Natural killer cell (primary cell): ENCODE measurements at regions not wholly inside any gene's neighbourhood (a gene's known extent, or its start where the extent isn't known, plus 50 kb on each side); places are given as distances from the start of the nearest gene placed in this dataset.
A peak's percentile ranks its signal among the peaks of the same experiment; 100 is the strongest.

Experiments used
- ATAC-seq, 3 donors: fragments of 150-1000 bp in 2 of 3; fragments of 200-7000 bp in 1 of 3; cut with Tn5 transposase; 1 replicate in 1 of 3; 2 replicates in 2 of 3; pipeline ENCODE4 v1.10.0; 2021; ENCODE audit warnings: mild to moderate bottlenecking in 2 of 3, moderate library complexity in 2 of 3
- DNase-seq, 2 donors: peaks; one replicate each; pipeline versions ENCODE4 v3.0.0 to v3.0.0-alpha.2; 2013 to 2021; ENCODE audit warnings: mixed read lengths in 1 of 2
- H3K27ac ChIP-seq: one replicate; pipeline ENCODE4 v1.5.1; 2013; ENCODE audit warnings: mild to moderate bottlenecking, low read length
- H3K27me3 ChIP-seq: one replicate; pipeline ENCODE4 v1.6.1; 2013; ENCODE audit warnings: low read length; ENCODE audit not compliant: control insufficient read depth, insufficient read depth
- H3K36me3 ChIP-seq: one replicate; pipeline ENCODE4 v1.6.1; 2013; ENCODE audit warnings: low read length; ENCODE audit not compliant: control insufficient read depth, insufficient read depth
- H3K4me1 ChIP-seq: one replicate; pipeline ENCODE4 v1.6.1; 2013; ENCODE audit warnings: low read length; ENCODE audit not compliant: control insufficient read depth, insufficient read depth
- H3K4me3 ChIP-seq: one replicate; pipeline ENCODE4 v1.5.1; 2013; ENCODE audit warnings: low read length
- H3K9me3 ChIP-seq: one replicate; pipeline ENCODE4 v1.6.1; 2013; ENCODE audit warnings: low read length; ENCODE audit not compliant: control insufficient read depth, insufficient read depth
- H3K27ac Mint-ChIP-seq, 2 donors: one replicate each; pipeline ENCODE4 v1.8.0; 2022; ENCODE audit warnings: mild to moderate bottlenecking in 2 of 2, mixed read lengths in 2 of 2, moderate library complexity in 1 of 2
- H3K27me3 Mint-ChIP-seq, 2 donors: one replicate each; pipeline ENCODE4 v1.8.0; 2022; ENCODE audit warnings: low read depth in 2 of 2, mixed read lengths in 2 of 2
- H3K36me3 Mint-ChIP-seq: one replicate; pipeline ENCODE4 v1.8.0; 2022; ENCODE audit warnings: mixed read lengths
- H3K4me1 Mint-ChIP-seq, 2 donors: one replicate each; pipeline ENCODE4 v1.8.0; 2022; ENCODE audit warnings: mixed read lengths in 2 of 2
- H3K4me3 Mint-ChIP-seq: one replicate; pipeline ENCODE4 v1.8.0; 2022; ENCODE audit warnings: mild to moderate bottlenecking, moderate library complexity, mixed read lengths
- H3K9me3 Mint-ChIP-seq, 2 donors: one replicate each; pipeline ENCODE4 v1.8.0; 2022; ENCODE audit warnings: mixed read lengths in 2 of 2
- WGBS: methylation state at CpG from one replicate; pipeline ENCODE4 v1.1.7; 2013; ENCODE audit warnings: missing lambda C conversion rate; ENCODE audit not compliant: insufficient coverage; 5-methylcytosine and 5-hydroxymethylcytosine counted together
- intact Hi-C: fragments of 100-400 bp; cut with micrococcal nuclease; formaldehyde crosslinking; loops from one replicate; pipeline ENCODE4 v1.14.2; 2022
- TF ChIP-seq, protein P1 (sequence below): fragments of 200-600 bp; IDR thresholded peaks from one replicate; pipeline ENCODE4 v1.8.0; 2022; ENCODE audit warnings: antibody characterized with exemption

DNA sequence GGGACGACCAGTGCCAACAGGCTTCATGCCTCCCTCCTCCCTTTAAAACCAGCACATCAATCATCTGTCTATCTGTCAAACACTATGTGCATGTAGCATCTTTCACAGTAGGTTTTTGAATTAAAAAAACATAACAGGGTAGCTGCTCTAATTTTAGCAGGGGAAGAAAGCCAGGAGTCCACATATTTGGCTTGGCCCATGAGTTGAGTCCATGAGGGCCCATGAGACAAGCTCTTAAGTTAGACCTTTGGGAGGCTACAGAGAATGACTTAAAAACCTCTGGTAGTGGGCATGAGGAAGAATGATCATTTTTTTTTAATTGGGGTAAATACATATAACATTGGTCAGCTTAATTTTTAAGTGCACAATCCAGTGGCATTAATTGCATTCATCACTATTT lies 194.9 kb downstream of the UTRN start:
- H3K27ac Mint-ChIP-seq, result peak overlapping the region; percentile 53 to 56

DNA sequence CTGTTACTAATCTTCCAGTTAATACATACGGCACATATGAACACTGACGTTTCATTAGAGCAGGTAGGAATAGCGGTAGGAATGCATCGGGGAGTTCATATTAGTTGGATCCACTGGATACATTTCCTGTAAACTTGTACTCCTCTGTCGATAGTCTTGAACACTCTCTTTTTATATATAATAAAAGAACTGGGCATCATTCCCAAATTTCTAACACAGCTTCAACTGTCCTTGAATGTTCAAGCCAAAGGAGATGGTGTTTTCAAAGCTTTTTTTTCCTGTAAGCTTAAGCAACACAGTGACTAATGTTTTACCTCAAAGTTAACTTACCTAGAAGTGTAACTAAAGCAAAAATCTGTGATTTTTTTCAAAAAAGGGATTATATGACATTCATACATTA lies 195.3 kb downstream of the UTRN start:
- no peak for ATAC-seq
- Mint-ChIP-seq H3K27me3 (no peaks in the 10 kb centered on the region), H3K4me3 (no peak overlapping the region), H3K9me3 (no peaks in the 10 kb centered on the region), H3K36me3 (peaks cover 31% of the 10 kb centered on the region), H3K4me1 (peaks cover 29 to 44% of the 10 kb centered on the region in 2 donors), H3K27ac (peak overlapping the region; percentile 53 to 56)
- Histone ChIP-seq H3K9me3 (no peaks in the 10 kb centered on the region), H3K4me1 (no peaks in the 10 kb centered on the region), H3K27me3 (no peaks in the 10 kb centered on the region), H3K27ac (no peak overlapping the region), H3K36me3 (peaks cover 71% of the 10 kb centered on the region), H3K4me3 (no peak overlapping the region)
- 97% methylated on average over 4 of the region's 5 CpGs for WGBS
- no peak for DNase-seq
- TF ChIP-seq, protein P1, sequence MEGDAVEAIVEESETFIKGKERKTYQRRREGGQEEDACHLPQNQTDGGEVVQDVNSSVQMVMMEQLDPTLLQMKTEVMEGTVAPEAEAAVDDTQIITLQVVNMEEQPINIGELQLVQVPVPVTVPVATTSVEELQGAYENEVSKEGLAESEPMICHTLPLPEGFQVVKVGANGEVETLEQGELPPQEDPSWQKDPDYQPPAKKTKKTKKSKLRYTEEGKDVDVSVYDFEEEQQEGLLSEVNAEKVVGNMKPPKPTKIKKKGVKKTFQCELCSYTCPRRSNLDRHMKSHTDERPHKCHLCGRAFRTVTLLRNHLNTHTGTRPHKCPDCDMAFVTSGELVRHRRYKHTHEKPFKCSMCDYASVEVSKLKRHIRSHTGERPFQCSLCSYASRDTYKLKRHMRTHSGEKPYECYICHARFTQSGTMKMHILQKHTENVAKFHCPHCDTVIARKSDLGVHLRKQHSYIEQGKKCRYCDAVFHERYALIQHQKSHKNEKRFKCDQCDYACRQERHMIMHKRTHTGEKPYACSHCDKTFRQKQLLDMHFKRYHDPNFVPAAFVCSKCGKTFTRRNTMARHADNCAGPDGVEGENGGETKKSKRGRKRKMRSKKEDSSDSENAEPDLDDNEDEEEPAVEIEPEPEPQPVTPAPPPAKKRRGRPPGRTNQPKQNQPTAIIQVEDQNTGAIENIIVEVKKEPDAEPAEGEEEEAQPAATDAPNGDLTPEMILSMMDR, result no peak
- intact Hi-C loops, result loop anchor here (5.0 to 10.0 kb wide), 2 partner anchors 263 to 906 kb away; no protein-coding TSS in a partner anchor

More for the DNA sequence above, 194.9 kb downstream of the UTRN start:
- ATAC-seq, result no peak
- Mint-ChIP-seq H3K4me3 (no peak overlapping the region), H3K27me3 (no peaks in the 10 kb centered on the region), H3K4me1 (peaks cover 33 to 44% of the 10 kb centered on the region in 2 donors), H3K36me3 (peaks cover 31% of the 10 kb centered on the region), H3K9me3 (no peaks in the 10 kb centered on the region)
- Histone ChIP-seq H3K4me1 (no peaks in the 10 kb centered on the region), H3K9me3 (no peaks in the 10 kb centered on the region), H3K36me3 (peaks cover 71% of the 10 kb centered on the region), H3K27ac (no peak overlapping the region), H3K27me3 (no peaks in the 10 kb centered on the region), H3K4me3 (no peak overlapping the region)
- DNase-seq, result no peak
- WGBS, result no CpG with 5 or more reads among the region's 1 CpG
- intact Hi-C loops, result loop anchor here (5.0 to 10.0 kb wide), 2 partner anchors 263 to 905 kb away; no protein-coding TSS in a partner anchor
- TF ChIP-seq, protein P1, result no peak

DNA sequence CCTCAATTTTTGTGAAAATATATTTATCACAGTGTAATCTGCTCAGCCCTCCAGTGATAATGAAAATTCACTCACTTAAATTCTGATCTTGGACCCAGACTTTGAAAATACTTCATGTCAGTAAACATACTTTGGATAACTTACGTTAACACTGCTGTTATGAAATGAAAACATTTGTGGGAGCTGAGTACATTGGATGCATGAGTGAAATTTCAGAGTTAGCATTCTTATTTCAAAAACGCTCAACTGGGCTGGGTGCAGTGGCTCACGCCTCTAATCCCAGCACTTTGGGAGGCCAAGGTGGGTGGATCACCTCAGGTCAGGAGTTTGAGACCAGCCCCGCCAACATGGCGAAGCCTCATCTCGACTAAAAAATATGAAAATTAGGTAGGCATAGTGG lies 196.4 kb downstream of the UTRN start:
- 81% methylated on average over 6 of the region's 6 CpGs for WGBS
- no peak overlapping the region for H3K4me3 ChIP-seq
- Mint-ChIP-seq H3K4me3 (no peak overlapping the region), H3K4me1 (peaks cover 22 to 38% of the 10 kb centered on the region in 2 donors), H3K27me3 (no peaks in the 10 kb centered on the region), H3K27ac (peak overlapping the region; percentile 56 to 72), H3K36me3 (peaks cover 36% of the 10 kb centered on the region), H3K9me3 (no peaks in the 10 kb centered on the region)
- DNase-seq (no peak), ATAC-seq (no peak)
- H3K4me1 ChIP-seq, result no peaks in the 10 kb centered on the region
- no peak overlapping the region for H3K27ac ChIP-seq
- H3K9me3 ChIP-seq, result no peaks in the 10 kb centered on the region
- H3K27me3 ChIP-seq, result no peaks in the 10 kb centered on the region
- TF ChIP-seq, protein P1, result no peak
- peaks cover 70% of the 10 kb centered on the region for H3K36me3 ChIP-seq
- intact Hi-C loops, result loop anchor here (5.0 to 10.0 kb wide), 2 partner anchors 264 to 907 kb away; no protein-coding TSS in a partner anchor

DNA sequence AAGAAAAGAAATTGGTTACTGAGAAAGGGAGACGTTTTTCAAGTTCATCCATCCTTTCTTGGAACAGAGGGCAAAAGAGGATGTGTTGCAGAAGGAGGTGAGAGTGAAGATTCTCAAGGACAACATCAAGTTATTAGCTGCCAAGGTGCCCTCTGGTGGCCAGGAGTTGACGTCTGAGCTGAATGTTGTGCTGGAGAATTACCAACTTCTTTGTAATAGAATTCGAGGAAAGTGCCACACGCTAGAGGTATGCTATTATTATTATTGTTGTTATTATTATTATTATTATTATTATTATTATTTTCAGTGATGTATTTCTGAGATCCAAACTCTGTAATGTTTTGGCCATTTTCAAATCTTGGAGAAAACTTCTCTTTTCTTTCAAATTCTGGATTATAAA lies 197.0 kb downstream of the UTRN start:
- DNase-seq, result peak; percentile 54 to 83
- ATAC-seq, result peak; percentile 56 to 86 (median 78)
- intact Hi-C loops, result loop anchor here (1.0 to 10.0 kb wide), 4 partner anchors 196 to 907 kb away; no protein-coding TSS in a partner anchor
- H3K9me3 Mint-ChIP-seq, result no peaks in the 10 kb centered on the region
- WGBS, result 2% methylated on average over 2 of the region's 4 CpGs
- H3K27ac Mint-ChIP-seq, result peak overlapping the region; percentile 56 to 72
- no peaks in the 10 kb centered on the region for H3K4me1 ChIP-seq
- H3K36me3 ChIP-seq, result peaks cover 70% of the 10 kb centered on the region
- H3K27ac ChIP-seq, result no peak overlapping the region
- H3K4me1 Mint-ChIP-seq, result peaks cover 19 to 37% of the 10 kb centered on the region in 2 donors
- no peaks in the 10 kb centered on the region for H3K27me3 ChIP-seq
- no peaks in the 10 kb centered on the region for H3K27me3 Mint-ChIP-seq
- no peak overlapping the region for H3K4me3 ChIP-seq
- H3K4me3 Mint-ChIP-seq, result no peak overlapping the region
- no peaks in the 10 kb centered on the region for H3K9me3 ChIP-seq
- TF ChIP-seq, protein P1, result peak; percentile 71
- peaks cover 36% of the 10 kb centered on the region for H3K36me3 Mint-ChIP-seq
